ENCODE measurements at regions not wholly inside any gene's neighbourhood (a gene's known extent, or its start where the extent isn't known, plus 50 kb on each side); places are given as distances from the start of the nearest gene placed in this dataset.

GRCh38 chr10:29853913-29854312 lies 205.5 kb downstream of the JCAD start (continued):
- TF ChIP-seq, protein P1, sequence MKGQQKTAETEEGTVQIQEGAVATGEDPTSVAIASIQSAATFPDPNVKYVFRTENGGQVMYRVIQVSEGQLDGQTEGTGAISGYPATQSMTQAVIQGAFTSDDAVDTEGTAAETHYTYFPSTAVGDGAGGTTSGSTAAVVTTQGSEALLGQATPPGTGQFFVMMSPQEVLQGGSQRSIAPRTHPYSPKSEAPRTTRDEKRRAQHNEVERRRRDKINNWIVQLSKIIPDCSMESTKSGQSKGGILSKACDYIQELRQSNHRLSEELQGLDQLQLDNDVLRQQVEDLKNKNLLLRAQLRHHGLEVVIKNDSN (IDR thresholded peaks at IDR 0.05; ENCODE audit: borderline replicate concordance, low read depth): no peak
- TF ChIP-seq, protein P2, sequence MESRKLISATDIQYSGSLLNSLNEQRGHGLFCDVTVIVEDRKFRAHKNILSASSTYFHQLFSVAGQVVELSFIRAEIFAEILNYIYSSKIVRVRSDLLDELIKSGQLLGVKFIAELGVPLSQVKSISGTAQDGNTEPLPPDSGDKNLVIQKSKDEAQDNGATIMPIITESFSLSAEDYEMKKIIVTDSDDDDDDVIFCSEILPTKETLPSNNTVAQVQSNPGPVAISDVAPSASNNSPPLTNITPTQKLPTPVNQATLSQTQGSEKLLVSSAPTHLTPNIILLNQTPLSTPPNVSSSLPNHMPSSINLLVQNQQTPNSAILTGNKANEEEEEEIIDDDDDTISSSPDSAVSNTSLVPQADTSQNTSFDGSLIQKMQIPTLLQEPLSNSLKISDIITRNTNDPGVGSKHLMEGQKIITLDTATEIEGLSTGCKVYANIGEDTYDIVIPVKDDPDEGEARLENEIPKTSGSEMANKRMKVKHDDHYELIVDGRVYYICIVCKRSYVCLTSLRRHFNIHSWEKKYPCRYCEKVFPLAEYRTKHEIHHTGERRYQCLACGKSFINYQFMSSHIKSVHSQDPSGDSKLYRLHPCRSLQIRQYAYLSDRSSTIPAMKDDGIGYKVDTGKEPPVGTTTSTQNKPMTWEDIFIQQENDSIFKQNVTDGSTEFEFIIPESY (IDR thresholded peaks at IDR 0.05; ENCODE audit: borderline replicate concordance, low read depth): no peak
- no peak for TF ChIP-seq MXI1 (IDR thresholded peaks at IDR 0.05; ENCODE audit: low read depth, low read length)
- TF ChIP-seq, protein P3, sequence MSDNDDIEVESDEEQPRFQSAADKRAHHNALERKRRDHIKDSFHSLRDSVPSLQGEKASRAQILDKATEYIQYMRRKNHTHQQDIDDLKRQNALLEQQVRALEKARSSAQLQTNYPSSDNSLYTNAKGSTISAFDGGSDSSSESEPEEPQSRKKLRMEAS (IDR thresholded peaks at IDR 0.05; ENCODE audit: low read depth): no peak
- TF ChIP-seq RCOR1 (IDR thresholded peaks at IDR 0.05; ENCODE audit: low read length): no peak
- TF ChIP-seq, protein P4, sequence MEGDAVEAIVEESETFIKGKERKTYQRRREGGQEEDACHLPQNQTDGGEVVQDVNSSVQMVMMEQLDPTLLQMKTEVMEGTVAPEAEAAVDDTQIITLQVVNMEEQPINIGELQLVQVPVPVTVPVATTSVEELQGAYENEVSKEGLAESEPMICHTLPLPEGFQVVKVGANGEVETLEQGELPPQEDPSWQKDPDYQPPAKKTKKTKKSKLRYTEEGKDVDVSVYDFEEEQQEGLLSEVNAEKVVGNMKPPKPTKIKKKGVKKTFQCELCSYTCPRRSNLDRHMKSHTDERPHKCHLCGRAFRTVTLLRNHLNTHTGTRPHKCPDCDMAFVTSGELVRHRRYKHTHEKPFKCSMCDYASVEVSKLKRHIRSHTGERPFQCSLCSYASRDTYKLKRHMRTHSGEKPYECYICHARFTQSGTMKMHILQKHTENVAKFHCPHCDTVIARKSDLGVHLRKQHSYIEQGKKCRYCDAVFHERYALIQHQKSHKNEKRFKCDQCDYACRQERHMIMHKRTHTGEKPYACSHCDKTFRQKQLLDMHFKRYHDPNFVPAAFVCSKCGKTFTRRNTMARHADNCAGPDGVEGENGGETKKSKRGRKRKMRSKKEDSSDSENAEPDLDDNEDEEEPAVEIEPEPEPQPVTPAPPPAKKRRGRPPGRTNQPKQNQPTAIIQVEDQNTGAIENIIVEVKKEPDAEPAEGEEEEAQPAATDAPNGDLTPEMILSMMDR (IDR thresholded peaks at IDR 0.05): no peak
- TF ChIP-seq RAD21 (IDR thresholded peaks at IDR 0.05; ENCODE audit: low read length): no peak

DNA sequence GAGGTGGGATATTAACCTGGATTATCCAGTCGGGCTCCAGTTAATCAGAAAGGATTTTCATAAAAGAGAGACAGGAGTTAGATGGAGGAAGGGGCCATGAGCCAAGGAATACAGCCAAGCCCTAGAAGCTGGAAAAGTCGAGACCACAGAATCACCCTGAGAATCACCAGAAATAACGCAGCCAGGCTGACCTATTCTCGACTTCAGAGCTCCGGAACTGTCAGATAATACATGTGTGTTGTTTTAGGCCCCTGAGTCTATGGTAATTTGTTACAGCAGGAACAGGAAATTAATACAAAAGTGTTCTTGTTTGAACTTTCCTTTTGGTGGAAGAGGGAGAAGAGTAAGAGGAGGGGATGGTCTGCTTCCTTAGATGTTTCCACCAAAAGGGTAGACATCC lies 208.1 kb downstream of the JCAD start:
- CTCF ChIA-PET: no interaction called here
- Histone ChIP-seq H3K9me2 (no peaks in the 10 kb centered on the region), H3K36me3 (replicated peaks in 1 of 2; ENCODE audit: control insufficient read depth in 1 of 2, insufficient read depth in 2 of 2, low read length in 1 of 2) (no peaks in the 10 kb centered on the region), H3K79me2 (ENCODE audit: insufficient read depth) (no peaks in the 10 kb centered on the region), H2AFZ (ENCODE audit: low read depth) (no peak overlapping the region), H3K27me3 (ENCODE audit: insufficient read depth) (no peaks in the 10 kb centered on the region), H3K4me3 (ENCODE audit: low read depth in 2 of 2, low read length in 1 of 2) (no peak overlapping the region), H3K27ac (ENCODE audit: low read depth in 2 of 2, low read length in 1 of 2) (no peak overlapping the region), H3K4me2 (no peak overlapping the region), H3F3A (replicated peaks; ENCODE audit: insufficient read depth) (peaks cover 10% of the 10 kb centered on the region), H3K9ac (no peak overlapping the region), H3K9me3 (no peaks in the 10 kb centered on the region), H3K4me1 (ENCODE audit: control insufficient read depth in 1 of 2, insufficient read depth in 2 of 2, low read depth in 1 of 2, low read length in 1 of 2) (peaks cover 4 to 8% of the 10 kb centered on the region in 2 experiments; a peak in 3 of 4 replicates), H4K20me1 (ENCODE audit: insufficient read depth) (no peaks in the 10 kb centered on the region)
- POLR2A ChIA-PET: no interaction called here
- TF ChIP-seq NFIC (IDR thresholded peaks at IDR 0.05; ENCODE audit: borderline replicate concordance) (no peak), NRF1 (IDR thresholded peaks at IDR 0.05; ENCODE audit: low read depth, low read length) (no peak), GATA2 (CRISPR knock-in tag; IDR thresholded peaks at IDR 0.05) (no peak), RFX5 (IDR thresholded peaks at IDR 0.05; ENCODE audit: low read length) (no peak), ELF1 (IDR thresholded peaks at IDR 0.05) (no peak), PBX3 (IDR thresholded peaks at IDR 0.05) (no peak), FOXM1 (IDR thresholded peaks at IDR 0.05; ENCODE audit: low read depth) (no peak)
- TF ChIP-seq, protein P4 (IDR thresholded peaks at IDR 0.05): no peak
- TF ChIP-seq, protein P2 (IDR thresholded peaks at IDR 0.05; ENCODE audit: borderline replicate concordance, low read depth): no peak
- TF ChIP-seq, protein P5, sequence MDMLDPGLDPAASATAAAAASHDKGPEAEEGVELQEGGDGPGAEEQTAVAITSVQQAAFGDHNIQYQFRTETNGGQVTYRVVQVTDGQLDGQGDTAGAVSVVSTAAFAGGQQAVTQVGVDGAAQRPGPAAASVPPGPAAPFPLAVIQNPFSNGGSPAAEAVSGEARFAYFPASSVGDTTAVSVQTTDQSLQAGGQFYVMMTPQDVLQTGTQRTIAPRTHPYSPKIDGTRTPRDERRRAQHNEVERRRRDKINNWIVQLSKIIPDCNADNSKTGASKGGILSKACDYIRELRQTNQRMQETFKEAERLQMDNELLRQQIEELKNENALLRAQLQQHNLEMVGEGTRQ (IDR thresholded peaks at IDR 0.05; ENCODE audit: borderline replicate concordance, low read depth, low read length): no peak
- TF ChIP-seq, protein P1 (IDR thresholded peaks at IDR 0.05; ENCODE audit: borderline replicate concordance, low read depth): no peak
- no peak for DNase-seq
- WGBS (ENCODE audit: low lambda C conversion rate): 87% methylated on average over 5 of the region's 5 CpGs

All from SK-N-SH (cell line).